ENCODE measurements at regions not wholly inside any gene's neighbourhood (a gene's known extent, or its start where the extent isn't known, plus 50 kb on each side); places are given as distances from the start of the nearest gene placed in this dataset.

GRCh38 chr4:162727766-162728165 lies 438.9 kb downstream of the NAF1 start:
- DNase-seq (ENCODE audit: low spot score) = no peak
- Histone ChIP-seq H3K4me3 (no peak overlapping the region), H3K36me3 (no peaks in the 10 kb centered on the region), H3K27ac (no peak overlapping the region), H3K27me3 (replicated peaks; ENCODE audit: insufficient read depth) (no peaks in the 10 kb centered on the region), H3K4me1 (replicated peaks) (no peaks in the 10 kb centered on the region), H3K9me3 (no peaks in the 10 kb centered on the region)
- intact Hi-C loops (cut with DNase I) = no loop called here
- TF ChIP-seq POLR2AphosphoS5 (IDR thresholded peaks at IDR 0.05) (no peak), POLR2A (IDR thresholded peaks at IDR 0.05) (no peak)
- TF ChIP-seq, protein P1, sequence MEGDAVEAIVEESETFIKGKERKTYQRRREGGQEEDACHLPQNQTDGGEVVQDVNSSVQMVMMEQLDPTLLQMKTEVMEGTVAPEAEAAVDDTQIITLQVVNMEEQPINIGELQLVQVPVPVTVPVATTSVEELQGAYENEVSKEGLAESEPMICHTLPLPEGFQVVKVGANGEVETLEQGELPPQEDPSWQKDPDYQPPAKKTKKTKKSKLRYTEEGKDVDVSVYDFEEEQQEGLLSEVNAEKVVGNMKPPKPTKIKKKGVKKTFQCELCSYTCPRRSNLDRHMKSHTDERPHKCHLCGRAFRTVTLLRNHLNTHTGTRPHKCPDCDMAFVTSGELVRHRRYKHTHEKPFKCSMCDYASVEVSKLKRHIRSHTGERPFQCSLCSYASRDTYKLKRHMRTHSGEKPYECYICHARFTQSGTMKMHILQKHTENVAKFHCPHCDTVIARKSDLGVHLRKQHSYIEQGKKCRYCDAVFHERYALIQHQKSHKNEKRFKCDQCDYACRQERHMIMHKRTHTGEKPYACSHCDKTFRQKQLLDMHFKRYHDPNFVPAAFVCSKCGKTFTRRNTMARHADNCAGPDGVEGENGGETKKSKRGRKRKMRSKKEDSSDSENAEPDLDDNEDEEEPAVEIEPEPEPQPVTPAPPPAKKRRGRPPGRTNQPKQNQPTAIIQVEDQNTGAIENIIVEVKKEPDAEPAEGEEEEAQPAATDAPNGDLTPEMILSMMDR (IDR thresholded peaks at IDR 0.05) = no peak

DNA sequence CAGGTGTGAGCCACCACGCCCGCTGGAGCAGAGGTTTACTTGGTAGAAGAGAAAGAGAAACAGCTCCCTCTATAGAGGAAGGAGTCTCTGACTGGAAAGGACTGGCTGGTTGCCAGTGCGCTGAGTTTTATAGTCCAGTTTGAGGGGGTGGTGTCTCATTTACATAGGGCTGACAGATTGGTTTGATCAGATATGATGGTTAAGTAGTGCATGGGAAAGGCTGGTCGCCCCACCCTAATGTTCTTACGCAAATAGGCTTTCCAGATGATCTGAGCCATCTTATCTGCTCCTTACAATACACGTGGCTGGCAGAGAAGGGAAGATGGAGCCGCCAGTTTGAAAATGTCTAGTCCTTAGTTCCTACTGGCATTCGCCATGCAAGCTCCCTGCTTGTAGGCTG lies 439.5 kb downstream of the NAF1 start:
- no peak overlapping the region for H3K27ac ChIP-seq
- no peaks in the 10 kb centered on the region for H3K27me3 ChIP-seq (replicated peaks; ENCODE audit: insufficient read depth)
- DNase-seq (ENCODE audit: low spot score) = no peak
- H3K4me1 ChIP-seq (replicated peaks) = no peaks in the 10 kb centered on the region
- intact Hi-C loops (cut with DNase I) = no loop called here
- no peaks in the 10 kb centered on the region for H3K36me3 ChIP-seq
- H3K4me3 ChIP-seq = no peak overlapping the region
- TF ChIP-seq POLR2AphosphoS5 (IDR thresholded peaks at IDR 0.05) (no peak), POLR2A (IDR thresholded peaks at IDR 0.05) (no peak)
- TF ChIP-seq, protein P1 (IDR thresholded peaks at IDR 0.05) = no peak
- H3K9me3 ChIP-seq = no peaks in the 10 kb centered on the region
- WGBS = 83% methylated on average over 8 of the region's 8 CpGs

DNA sequence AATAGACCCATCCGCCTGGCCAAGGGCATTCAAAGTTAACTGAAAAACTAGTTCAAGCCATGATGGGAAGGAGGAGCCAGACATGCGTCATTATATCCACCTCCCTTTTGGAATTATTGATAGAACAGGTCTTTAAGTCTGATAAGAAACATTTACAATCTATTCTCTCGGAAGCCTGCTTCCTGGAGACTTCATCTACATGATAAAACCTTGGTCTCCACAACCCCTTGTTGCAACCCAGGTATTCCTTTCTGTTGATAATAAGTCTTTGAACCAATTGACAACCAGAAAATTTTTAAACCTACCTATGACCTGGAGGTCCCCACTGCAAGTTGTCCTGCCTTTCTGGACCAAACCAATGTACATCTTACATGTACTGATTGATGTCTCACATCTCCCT lies 451.3 kb downstream of the NAF1 start:
- H3K9me3 ChIP-seq = no peaks in the 10 kb centered on the region
- H3K36me3 ChIP-seq = no peaks in the 10 kb centered on the region
- DNase-seq (ENCODE audit: low spot score) = no peak
- no peak overlapping the region for H3K4me3 ChIP-seq
- H3K4me1 ChIP-seq (replicated peaks) = no peaks in the 10 kb centered on the region
- WGBS = 92% methylated on average over 3 of the region's 3 CpGs
- H3K27ac ChIP-seq = no peak overlapping the region
- TF ChIP-seq, protein P1 (IDR thresholded peaks at IDR 0.05) = no peak
- no peak for TF ChIP-seq POLR2AphosphoS5 (IDR thresholded peaks at IDR 0.05)
- no peak for TF ChIP-seq POLR2A (IDR thresholded peaks at IDR 0.05)
- intact Hi-C loops (cut with DNase I) = no loop called here
- H3K27me3 ChIP-seq (replicated peaks; ENCODE audit: insufficient read depth) = no peaks in the 10 kb centered on the region

GRCh38 chr4:162707962-162708361 lies 458.7 kb downstream of the NAF1 start:
- Histone ChIP-seq H3K9me3 (no peaks in the 10 kb centered on the region), H3K36me3 (no peaks in the 10 kb centered on the region), H3K4me3 (no peak overlapping the region), H3K4me1 (replicated peaks) (no peaks in the 10 kb centered on the region), H3K27ac (no peak overlapping the region), H3K27me3 (replicated peaks; ENCODE audit: insufficient read depth) (no peaks in the 10 kb centered on the region)
- intact Hi-C loops (cut with DNase I) = no loop called here
- TF ChIP-seq POLR2A (IDR thresholded peaks at IDR 0.05) = no peak
- no peak for TF ChIP-seq POLR2AphosphoS5 (IDR thresholded peaks at IDR 0.05)
- TF ChIP-seq, protein P1 (IDR thresholded peaks at IDR 0.05) = no peak
- no peak for DNase-seq (ENCODE audit: low spot score)

- intact Hi-C loops (cut with DNase I) = no loop called here
- no peak overlapping the region for H3K27ac ChIP-seq
- H3K9me3 ChIP-seq = no peaks in the 10 kb centered on the region
- TF ChIP-seq POLR2AphosphoS5 (IDR thresholded peaks at IDR 0.05) (no peak), POLR2A (IDR thresholded peaks at IDR 0.05) (no peak)
- TF ChIP-seq, protein P1 (IDR thresholded peaks at IDR 0.05) = no peak
- DNase-seq (ENCODE audit: low spot score) = no peak
- no peaks in the 10 kb centered on the region for H3K27me3 ChIP-seq (replicated peaks; ENCODE audit: insufficient read depth)
- H3K4me1 ChIP-seq (replicated peaks) = no peaks in the 10 kb centered on the region
- 34% methylated on average over 1 of the region's 1 CpG for WGBS
- H3K4me3 ChIP-seq = no peak overlapping the region
- H3K36me3 ChIP-seq = no peaks in the 10 kb centered on the region
These were observed 460.1 kb downstream of the NAF1 start for GRCh38 chr4:162706632-162707031.
